HepG2 (cell line): ENCODE measurements at regions not wholly inside any gene's neighbourhood (a gene's known extent, or its start where the extent isn't known, plus 50 kb on each side); places are given as distances from the start of the nearest gene placed in this dataset.

ENCODE experiments used
- ATAC-seq: fragments of 200-7000 bp; cut with Tn5 transposase; 3 replicates; pipeline ENCODE4 v1.9.1; 2020; ENCODE audit warnings: mild to moderate bottlenecking, moderate library complexity
- BruUV-seq: library from RNA; stranded (reverse); fragments of 400-500 nt; replicated peaks from 2 replicates; lab custom pipeline; 2021; lab: Mats Ljungman, UMichigan
- CTCF ChIA-PET: fragments of 300-600 bp; formaldehyde crosslinking; extraction: SDS; loops from one replicate; lab custom pipeline; 2021; ENCODE audit warnings: low total read pairs, inconsistent platforms, low intra/inter-chr PET ratio; lab: Yijun Ruan, JAX
- POLR2A ChIA-PET: fragments of 350-600 bp; sonication (Branson Sonifier 250); formaldehyde crosslinking; loops from one replicate; lab custom pipeline; 2020; ENCODE audit warnings: antibody characterized with exemption, inconsistent platforms; lab: Yijun Ruan, JAX
- DNase-seq: peaks from one replicate; pipeline ENCODE4 v3.0.0-alpha.2; 2015; ENCODE audit warnings: low spot score
- FAIRE-seq: peaks from 3 replicates; lab custom pipeline; 2011; peaks lifted over from hg19 to GRCh38; lab: Jason Lieb, UNC
- H2AFZ ChIP-seq: one replicate; pipeline ENCODE4 v1.6.1; 2011; ENCODE audit warnings: low read length, inconsistent platforms
- H3K27ac ChIP-seq: fragments of 300-600 bp; 3 replicates; pipeline ENCODE4 v1.8.0; 2011; ENCODE audit warnings: mixed run types, mild to moderate bottlenecking, mixed read lengths, low read length, inconsistent platforms; ENCODE audit not compliant: insufficient read depth; ENCODE audit errors: extremely low read length
- H3K27me3 ChIP-seq, 2 experiments: fragments of 200-600 bp in 1 of 2; 2 replicates in 1 of 2; 3 replicates in 1 of 2; pipeline versions ENCODE4 v1.6.0 to v1.8.0; 2011; ENCODE audit warnings: low read length in 2 of 2, mild to moderate bottlenecking in 2 of 2, moderate library complexity in 2 of 2, inconsistent platforms in 1 of 2; ENCODE audit not compliant: insufficient read depth in 2 of 2, control insufficient read depth in 1 of 2
- H3K36me3 ChIP-seq, 2 experiments: fragments of 200-600 bp in 1 of 2; replicated peaks in 1 of 2; 2 replicates in 1 of 2; 3 replicates in 1 of 2; pipeline versions ENCODE4 v1.5.1 to v1.8.0; 2011; ENCODE audit warnings: low read length in 2 of 2, inconsistent platforms in 1 of 2; ENCODE audit not compliant: insufficient read depth in 2 of 2, control insufficient read depth in 1 of 2
- H3K4me1 ChIP-seq: 2 replicates; pipeline ENCODE4 v1.5.1; 2012; ENCODE audit warnings: low read length, inconsistent platforms; ENCODE audit not compliant: insufficient read depth
- H3K4me2 ChIP-seq: 2 replicates; pipeline ENCODE4 v1.6.0; 2011; ENCODE audit warnings: low read depth, low read length, inconsistent platforms
- H3K4me3 ChIP-seq, 3 experiments: fragments of 200-600 bp in 1 of 3; sonication (generic), shearing (Covaris generic) in 1 of 3; replicated peaks in 1 of 3; 2 replicates each; pipeline ENCODE4 v1.5.1; 2011 to 2016; ENCODE audit warnings: low read length in 3 of 3, inconsistent platforms in 2 of 3, low read depth in 2 of 3, mild to moderate bottlenecking in 2 of 3, control low read depth in 1 of 3, mixed read lengths in 1 of 3; ENCODE audit not compliant: insufficient read depth in 1 of 3
- H3K79me2 ChIP-seq: one replicate; pipeline ENCODE4 v1.6.1; 2011; ENCODE audit warnings: low read length, inconsistent platforms; ENCODE audit not compliant: insufficient read depth
- H3K9ac ChIP-seq: 2 replicates; pipeline ENCODE4 v1.6.0; 2011; ENCODE audit warnings: mild to moderate bottlenecking, low read depth, low read length, inconsistent platforms; ENCODE audit not compliant: insufficient read depth
- H3K9me3 ChIP-seq: 2 replicates; pipeline ENCODE4 v1.5.1; 2012; ENCODE audit warnings: mild to moderate bottlenecking, low read length
- H4K20me1 ChIP-seq: 2 replicates; pipeline ENCODE4 v1.6.0; 2011; ENCODE audit warnings: inconsistent platforms, mild to moderate bottlenecking, low read length, moderate library complexity; ENCODE audit not compliant: insufficient read depth
- FOXA3 ChIP-seq: IDR thresholded peaks from 2 replicates; pipeline ENCODE4 v1.6.1; 2016; ENCODE audit warnings: missing genetic modification reagents, missing compliant biosample characterization
- FOXP1 ChIP-seq, 2 experiments: fragments of 450-650 bp in 1 of 2; IDR thresholded peaks; 2 replicates each; pipeline ENCODE4 v1.6.1; 2017 to 2018; ENCODE audit warnings: antibody characterized with exemption in 1 of 2
- GFI1 ChIP-seq: sonication (generic); formaldehyde crosslinking; IDR thresholded peaks from 2 replicates; pipeline ENCODE4 v1.5.0; 2020; ENCODE audit warnings: missing genetic modification reagents, mild to moderate bottlenecking, borderline replicate concordance
- HCFC1 ChIP-seq: fragments of 150-350 bp; IDR thresholded peaks from 2 replicates; pipeline ENCODE4 v1.6.1; 2014; ENCODE audit warnings: low read depth, low read length
- IRX3 ChIP-seq: sonication (generic); formaldehyde crosslinking; IDR thresholded peaks from 2 replicates; pipeline ENCODE4 v1.8.1; 2023; ENCODE audit warnings: mild to moderate bottlenecking, low read depth, missing genetic modification reagents, borderline replicate concordance
- NFRKB ChIP-seq: fragments of 450-650 bp; IDR thresholded peaks from 2 replicates; pipeline ENCODE4 v1.6.1; 2017
- NR2F2 ChIP-seq: IDR thresholded peaks from 2 replicates; pipeline ENCODE4 v1.6.1; 2012; ENCODE audit warnings: low read depth, inconsistent platforms, borderline replicate concordance
- PHB2 ChIP-seq: fragments of 450-650 bp; IDR thresholded peaks from 2 replicates; pipeline ENCODE4 v1.6.1; 2018; ENCODE audit not compliant: partially characterized antibody
- SATB2 ChIP-seq: sonication (generic); formaldehyde crosslinking; IDR thresholded peaks from 2 replicates; pipeline ENCODE4 v1.5.0; 2020; ENCODE audit warnings: missing genetic modification reagents
- SCMH1 ChIP-seq: sonication (generic); formaldehyde crosslinking; IDR thresholded peaks from 2 replicates; pipeline ENCODE4 v1.9.0; 2021; ENCODE audit warnings: missing genetic modification reagents, mild to moderate bottlenecking, borderline replicate concordance
- SRF ChIP-seq: IDR thresholded peaks from 2 replicates; pipeline ENCODE4 v1.6.1; 2011; ENCODE audit warnings: mild to moderate bottlenecking, low read depth, low read length, moderate library complexity
- ZIK1 ChIP-seq: sonication (generic); formaldehyde crosslinking; IDR thresholded peaks from 2 replicates; pipeline ENCODE4 v1.5.0; 2020; ENCODE audit warnings: mild to moderate bottlenecking, low read depth, missing genetic modification reagents, borderline replicate concordance
- ZNF276 ChIP-seq: sonication (generic); formaldehyde crosslinking; IDR thresholded peaks from 2 replicates; pipeline ENCODE4 v1.4.0; 2020; ENCODE audit warnings: mild to moderate bottlenecking, low read depth, missing genetic modification reagents
- ZNF282 ChIP-seq: fragments of 450-650 bp; IDR thresholded peaks from 2 replicates; pipeline ENCODE4 v1.6.1; 2018; ENCODE audit not compliant: partially characterized antibody
- ZNF670 ChIP-seq: sonication (generic); formaldehyde crosslinking; IDR thresholded peaks from 2 replicates; pipeline ENCODE4 v1.8.0; 2022; ENCODE audit warnings: mild to moderate bottlenecking, missing genetic modification reagents, borderline replicate concordance
- ZNF781 ChIP-seq: sonication (generic); formaldehyde crosslinking; IDR thresholded peaks from 2 replicates; pipeline ENCODE4 v1.5.1; 2020; ENCODE audit warnings: borderline replicate concordance, mild to moderate bottlenecking, missing genetic modification reagents; ENCODE audit errors: not compliant biosample characterization
- WGBS: methylation state at CpG from one replicate; pipeline ENCODE4 v1.1.6; 2017; ENCODE audit warnings: low lambda C conversion rate; 5-methylcytosine and 5-hydroxymethylcytosine counted together
- in situ Hi-C: cut with HindIII; loops from 2 replicates; pipeline ENCODE4 v1.10.0; 2017; ENCODE audit warnings: low pct_unique_long_range_greater_than_20kb; ENCODE audit not compliant: extremely low pct_ligation_motif_present
- intact Hi-C: fragments of 100-400 bp; cut with micrococcal nuclease; formaldehyde crosslinking; loops from one replicate; pipeline ENCODE4 v1.10.0; 2022; ENCODE audit not compliant: unreplicated experiment
- TF ChIP-seq, protein P1 (sequence below): sonication (generic); formaldehyde crosslinking; IDR thresholded peaks from 2 replicates; pipeline ENCODE4 v1.9.0; 2021; ENCODE audit warnings: missing genetic modification reagents, mild to moderate bottlenecking, borderline replicate concordance

- TF ChIP-seq IRX3 (CRISPR knock-in tag) (no peak), SRF (no peak), NFRKB (no peak), ZNF781 (CRISPR knock-in tag) (no peak), ZNF282 (no peak)
- TF ChIP-seq, all 625 proteins: peak for 0
Observed at GRCh38 chr2:224134003-224134734, 95.1 kb upstream of the SERPINE2 start (continued).

DNA sequence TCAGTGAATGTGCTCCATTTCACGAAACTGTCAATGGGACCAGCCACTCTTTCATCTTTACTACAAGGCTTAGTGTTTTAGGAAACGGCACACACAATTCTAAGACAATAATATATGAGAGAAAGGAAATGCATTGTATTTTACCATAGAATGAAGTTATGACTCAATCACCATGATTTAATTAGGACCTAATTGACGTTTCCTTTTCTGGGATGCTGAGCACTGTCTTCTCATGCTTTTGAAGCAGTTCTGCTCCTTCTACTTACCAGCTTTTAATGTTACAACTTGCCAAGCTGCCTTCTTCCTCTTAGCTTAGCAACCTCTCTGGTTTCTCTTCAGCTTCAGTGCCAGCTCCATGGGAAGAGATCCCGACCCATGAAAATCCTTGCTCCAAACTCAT is 94.3 kb upstream of the SERPINE2 start:
- Histone ChIP-seq H3K9ac (no peak overlapping the region), H3K36me3 (no peaks in the 10 kb centered on the region), H4K20me1 (no peaks in the 10 kb centered on the region), H3K4me2 (no peak overlapping the region), H3K4me1 (peaks cover 2% of the 10 kb centered on the region; the same call in 1 of the 2 replicates), H3K27ac (no peak overlapping the region), H3K27me3 (peaks cover 4 to 55% of the 10 kb centered on the region in 2 experiments; a peak in 4 of 5 replicates), H3K4me3 (no peak overlapping the region), H3K9me3 (no peaks in the 10 kb centered on the region), H3K79me2 (no peaks in the 10 kb centered on the region), H2AFZ (no peak overlapping the region)
- intact Hi-C loops (no loop called here), in situ Hi-C loops (no loop called here)
- 2% methylated on average over 4 of the region's 4 CpGs for WGBS
- DNase-seq (no peak), FAIRE-seq (no peak), ATAC-seq (no peak)
- no TSS peak for BruUV-seq
- POLR2A ChIA-PET: no interaction called here
- CTCF ChIA-PET: no interaction called here
- TF ChIP-seq SATB2 (CRISPR knock-in tag) (no peak), ZNF670 (CRISPR knock-in tag) (no peak), FOXA3 (CRISPR knock-in tag) (no peak), NR2F2 (no peak), SCMH1 (CRISPR knock-in tag) (no peak), ZIK1 (no peak), ZNF276 (CRISPR knock-in tag) (no peak), FOXP1 (IDR thresholded peaks at IDR 0.05) (no peak), FOXP1 (CRISPR knock-in tag; IDR thresholded peaks at IDR 0.05) (no peak), GFI1 (no peak), PHB2 (no peak), HCFC1 (no peak)
- TF ChIP-seq, protein P1, sequence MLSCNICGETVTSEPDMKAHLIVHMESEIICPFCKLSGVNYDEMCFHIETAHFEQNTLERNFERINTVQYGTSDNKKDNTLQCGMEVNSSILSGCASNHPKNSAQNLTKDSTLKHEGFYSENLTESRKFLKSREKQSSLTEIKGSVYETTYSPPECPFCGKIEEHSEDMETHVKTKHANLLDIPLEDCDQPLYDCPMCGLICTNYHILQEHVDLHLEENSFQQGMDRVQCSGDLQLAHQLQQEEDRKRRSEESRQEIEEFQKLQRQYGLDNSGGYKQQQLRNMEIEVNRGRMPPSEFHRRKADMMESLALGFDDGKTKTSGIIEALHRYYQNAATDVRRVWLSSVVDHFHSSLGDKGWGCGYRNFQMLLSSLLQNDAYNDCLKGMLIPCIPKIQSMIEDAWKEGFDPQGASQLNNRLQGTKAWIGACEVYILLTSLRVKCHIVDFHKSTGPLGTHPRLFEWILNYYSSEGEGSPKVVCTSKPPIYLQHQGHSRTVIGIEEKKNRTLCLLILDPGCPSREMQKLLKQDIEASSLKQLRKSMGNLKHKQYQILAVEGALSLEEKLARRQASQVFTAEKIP (CRISPR knock-in tag): no peak
